Tibial nerve (tissue), 3 donors: ENCODE measurements at regions not wholly inside any gene's neighbourhood (a gene's known extent, or its start where the extent isn't known, plus 50 kb on each side); places are given as distances from the start of the nearest gene placed in this dataset.

Source experiments
- CTCF ChIP-seq, 5 experiments: fragments of 200-600 bp in 3 of 5; fragments of 450-650 bp in 2 of 5; sonication (generic) in 3 of 5; IDR thresholded peaks; one replicate each; pipeline ENCODE4 v1.5.1; 2016 to 2019; ENCODE audit warnings: antibody characterized with exemption in 5 of 5, mild to moderate bottlenecking in 3 of 5, moderate library complexity in 2 of 5
- POLR2A ChIP-seq, 2 donors: fragments of 450-650 bp; IDR thresholded peaks; one replicate each; pipeline ENCODE4 v1.6.1; 2017; ENCODE audit warnings: antibody characterized with exemption in 2 of 2, mild to moderate bottlenecking in 2 of 2, moderate library complexity in 2 of 2

DNA sequence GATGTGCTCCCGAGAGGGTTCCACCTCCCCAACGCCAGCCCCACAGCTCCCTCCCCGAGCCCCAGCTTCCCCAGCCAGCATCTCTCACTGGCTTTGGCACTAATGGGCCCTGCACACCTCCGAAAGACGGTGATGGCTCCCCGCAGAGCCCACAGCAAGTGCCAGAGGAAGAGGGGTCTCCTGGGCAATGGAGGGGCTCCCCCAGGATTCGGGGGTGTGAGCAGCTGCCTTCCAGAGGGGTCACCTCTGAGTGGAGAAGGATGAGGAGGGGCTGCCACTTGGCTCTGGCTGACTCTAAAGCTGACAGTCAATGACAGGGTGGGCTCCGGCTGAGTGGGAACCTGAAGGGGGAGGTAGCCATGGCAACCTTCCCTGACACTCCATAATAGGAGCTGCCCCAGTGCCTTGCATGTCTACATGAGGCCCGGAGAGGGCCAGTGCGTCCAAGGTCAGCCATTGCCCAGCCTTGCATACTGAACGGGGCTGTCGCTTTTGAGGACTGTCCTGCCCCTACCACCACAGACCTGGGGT is 98.6 kb upstream of the SYT13 start:
- no peak for TF ChIP-seq CTCF (IDR thresholded peaks at IDR 0.05)
- no peak for TF ChIP-seq POLR2A (IDR thresholded peaks at IDR 0.05)
